Thymus (tissue), 11 donors: ENCODE measurements at regions not wholly inside any gene's neighbourhood (a gene's known extent, or its start where the extent isn't known, plus 50 kb on each side); places are given as distances from the start of the nearest gene placed in this dataset.
"Not testable (repeated sequence)": the region's sequence is repeated elsewhere in the genome, so short reads cannot be mapped to it uniquely, and the experiment has no call there.

ENCODE experiments used
- DNase-seq, 9 donors: peaks; one replicate each; pipeline ENCODE4 v3.0.0-alpha.2; 2013; ENCODE audit warnings: low spot score in 9 of 9, low read depth in 6 of 9, missing footprints in 1 of 9
- H3K27ac ChIP-seq, 2 donors: one replicate each; pipeline ENCODE4 v1.5.1; 2013; ENCODE audit warnings: control low read depth in 1 of 2, low read depth in 1 of 2, low read length in 1 of 2, mild to moderate bottlenecking in 1 of 2, moderate library complexity in 1 of 2
- H3K27me3 ChIP-seq, 2 donors: one replicate each; pipeline ENCODE4 v1.5.1; 2013; ENCODE audit warnings: low read length in 1 of 2; ENCODE audit not compliant: control insufficient read depth in 2 of 2, insufficient read depth in 1 of 2
- H3K36me3 ChIP-seq, 2 donors: one replicate each; pipeline ENCODE4 v1.5.1; 2013; ENCODE audit warnings: low read length in 1 of 2, mild to moderate bottlenecking in 1 of 2, moderate library complexity in 1 of 2; ENCODE audit not compliant: control insufficient read depth in 2 of 2, insufficient read depth in 2 of 2
- H3K4me1 ChIP-seq, 2 donors: one replicate each; pipeline ENCODE4 v1.5.1; 2013; ENCODE audit warnings: low read length in 2 of 2; ENCODE audit not compliant: control insufficient read depth in 2 of 2, insufficient read depth in 2 of 2
- H3K4me3 ChIP-seq, 2 donors: one replicate each; pipeline ENCODE4 v1.5.1; 2013; ENCODE audit warnings: low read length in 2 of 2, control low read depth in 1 of 2, mild to moderate bottlenecking in 1 of 2
- H3K9me3 ChIP-seq, 2 donors: one replicate each; pipeline ENCODE4 v1.5.1; 2013; ENCODE audit warnings: low read length in 1 of 2, mild to moderate bottlenecking in 1 of 2; ENCODE audit not compliant: control insufficient read depth in 2 of 2, insufficient read depth in 1 of 2
- WGBS: extraction: QIAGEN DNeasy Blood & Tissue Kit; methylation state at CpG from one replicate; pipeline ENCODE4 v1.1.7; 2013; 5-methylcytosine and 5-hydroxymethylcytosine counted together
- donor health status: healthy.

DNA sequence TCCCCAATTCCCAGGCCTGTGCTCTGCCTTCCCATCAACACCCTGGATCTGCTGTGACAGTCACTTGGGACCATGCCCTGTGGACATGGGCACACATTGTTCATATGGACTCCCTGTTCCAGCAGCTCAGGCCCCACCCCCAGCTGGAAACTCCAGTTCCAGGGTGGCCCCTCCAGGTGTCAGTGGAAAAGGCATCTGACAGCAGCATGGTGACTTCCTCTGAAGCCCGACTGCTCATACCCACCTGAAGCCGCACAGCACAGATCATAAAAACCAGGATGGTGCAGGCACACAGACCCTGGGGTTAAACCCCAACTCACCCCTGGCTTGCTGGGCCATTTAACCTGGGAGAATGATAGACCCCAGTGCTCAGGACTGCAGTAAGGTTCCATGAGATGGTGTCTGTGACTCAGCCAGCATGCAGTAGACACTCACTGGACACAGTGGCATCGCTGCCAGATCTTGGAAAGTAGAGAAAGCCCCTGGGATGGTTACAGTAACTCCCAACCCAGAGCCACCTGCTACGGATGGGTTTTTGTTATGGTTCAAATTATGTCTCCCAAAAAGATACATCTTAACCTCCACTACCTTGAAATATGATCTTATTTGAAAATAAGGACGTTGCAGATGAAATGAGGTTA is 72.6 kb upstream of the NANOS1 start:
- DNase-seq, result no peak
- Histone ChIP-seq H3K27ac (no peak overlapping the region), H3K4me3 (no peak overlapping the region), H3K4me1 (peaks cover 6 to 14% of the 10 kb centered on the region in 2 donors), H3K36me3 (no peaks in the 10 kb centered on the region), H3K9me3 (no peaks in the 10 kb centered on the region), H3K27me3 (peaks cover 0 to 10% of the 10 kb centered on the region in 2 donors)
- 89% methylated on average over 5 of the region's 5 CpGs for WGBS

DNA sequence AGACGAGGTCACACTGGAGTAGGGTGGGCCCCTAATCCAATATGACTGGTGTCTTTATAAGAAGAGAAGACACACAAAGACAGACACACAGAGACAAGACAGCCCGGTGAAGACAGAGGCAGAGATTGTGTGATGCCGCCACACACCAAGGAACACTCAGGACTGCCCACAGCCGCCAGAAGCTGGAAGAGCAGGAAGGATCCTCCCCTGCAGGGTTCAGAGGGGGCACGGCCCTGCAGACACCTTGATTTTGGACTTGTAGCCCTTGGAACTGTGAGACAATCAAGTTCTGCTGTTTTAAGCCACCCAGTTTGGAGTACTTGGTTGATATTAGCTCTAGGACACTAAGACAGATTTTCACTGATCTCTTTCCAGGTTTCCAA is 72.1 kb upstream of the NANOS1 start:
- no peak for DNase-seq
- Histone ChIP-seq H3K27ac (no peak overlapping the region), H3K36me3 (no peaks in the 10 kb centered on the region), H3K27me3 (peaks cover 0 to 10% of the 10 kb centered on the region in 2 donors), H3K4me1 (peaks cover 6 to 14% of the 10 kb centered on the region in 2 donors), H3K4me3 (no peak overlapping the region), H3K9me3 (no peaks in the 10 kb centered on the region)
- WGBS, result 96% methylated on average over 5 of the region's 5 CpGs

DNA sequence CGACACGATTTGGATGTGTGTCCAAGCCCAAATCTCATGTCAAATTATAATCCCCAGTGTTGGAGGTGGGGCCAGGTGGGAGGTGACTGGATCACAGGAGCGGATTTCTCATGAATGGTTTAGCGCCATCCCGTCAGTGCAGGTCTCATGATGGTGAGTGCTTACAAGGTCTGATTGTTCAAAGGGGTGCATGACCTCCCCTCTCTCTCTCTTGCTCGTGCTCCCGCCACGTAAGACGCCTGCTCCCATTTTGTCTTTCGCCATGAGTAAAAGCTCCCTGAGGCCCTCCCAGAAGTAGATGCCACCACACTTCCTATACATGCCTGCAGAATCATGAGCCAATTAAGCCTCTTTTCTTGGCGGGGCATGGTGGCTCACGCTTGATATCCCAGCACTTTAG is 71.5 kb upstream of the NANOS1 start:
- peaks cover 6 to 14% of the 10 kb centered on the region in 2 donors for H3K4me1 ChIP-seq
- no peak for DNase-seq
- H3K36me3 ChIP-seq, result no peaks in the 10 kb centered on the region
- WGBS, result 97% methylated on average over 12 of the region's 12 CpGs
- H3K27ac ChIP-seq, result no peak overlapping the region
- no peak overlapping the region for H3K4me3 ChIP-seq
- no peaks in the 10 kb centered on the region for H3K9me3 ChIP-seq
- H3K27me3 ChIP-seq, result peaks cover 0 to 6% of the 10 kb centered on the region in 2 donors

DNA sequence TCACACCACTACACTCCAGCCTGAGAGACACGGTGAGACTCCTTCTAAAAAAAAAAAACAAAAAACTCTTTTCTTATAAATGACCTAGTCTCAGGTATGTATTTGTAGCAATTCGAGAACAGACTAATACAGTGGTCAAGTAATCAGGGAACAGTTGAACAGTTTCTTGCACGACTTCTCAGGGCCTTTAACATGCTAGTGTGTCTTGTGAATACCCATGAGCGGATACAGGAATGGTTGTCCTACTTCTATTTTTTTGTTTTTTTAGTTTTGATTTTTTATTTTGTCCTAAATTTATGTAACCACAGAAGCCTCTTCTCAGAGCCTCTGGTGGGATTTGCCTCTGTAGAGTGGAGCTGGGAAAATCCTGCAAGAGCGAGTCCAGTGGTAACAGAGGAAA is 71.0 kb upstream of the NANOS1 start:
- 96% methylated on average over 5 of the region's 5 CpGs for WGBS
- no peaks in the 10 kb centered on the region for H3K9me3 ChIP-seq
- peaks cover 0 to 6% of the 10 kb centered on the region in 2 donors for H3K27me3 ChIP-seq
- no peak for DNase-seq
- no peaks in the 10 kb centered on the region for H3K36me3 ChIP-seq
- peaks cover 6 to 14% of the 10 kb centered on the region in 2 donors for H3K4me1 ChIP-seq
- no peak overlapping the region for H3K4me3 ChIP-seq
- H3K27ac ChIP-seq, result no peak overlapping the region

DNA sequence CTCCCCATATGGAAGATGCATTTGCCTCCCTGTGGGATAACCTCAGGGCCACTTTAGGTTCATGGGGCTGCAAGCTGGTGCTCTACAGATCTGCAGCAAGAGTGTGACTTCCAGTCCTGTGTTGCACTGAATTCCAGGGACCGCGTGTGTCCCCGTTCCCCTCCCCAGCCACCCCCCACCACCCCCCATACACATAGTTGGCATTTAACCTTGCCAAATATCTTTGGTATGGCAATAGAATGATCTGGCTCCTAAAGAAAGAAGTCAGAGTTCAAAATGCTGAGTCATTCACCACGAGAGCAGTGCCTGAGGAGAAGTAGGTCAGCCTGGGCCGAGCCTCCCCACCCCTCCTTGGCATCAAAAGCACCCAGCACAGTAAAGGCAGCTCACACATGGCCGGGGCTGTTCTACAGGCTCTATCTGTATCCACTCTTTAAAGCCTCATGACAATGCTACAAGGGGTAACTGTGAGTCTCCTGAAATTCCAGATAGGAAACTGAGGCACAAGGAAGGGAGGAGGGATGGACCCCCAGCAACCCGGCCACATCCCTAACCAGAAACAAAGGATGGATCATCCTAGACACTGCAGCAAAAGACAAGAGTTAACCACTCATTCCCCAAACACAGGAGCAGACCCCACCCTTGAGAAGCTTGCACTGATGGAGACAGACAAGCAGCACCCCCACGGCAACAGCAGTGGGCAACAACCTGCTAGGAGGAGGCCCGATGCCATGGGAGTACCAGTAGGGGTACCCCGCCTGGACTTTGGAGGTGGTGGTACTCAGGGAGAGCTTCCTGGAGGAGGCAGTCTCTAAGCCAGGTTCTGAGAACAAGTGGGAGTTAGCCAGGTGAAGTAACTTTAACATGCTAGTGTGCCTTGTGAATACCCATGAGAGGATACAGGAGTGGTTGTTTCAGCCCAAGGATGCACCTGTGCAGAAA is 70.3 kb upstream of the NANOS1 start:
- WGBS, result 62% methylated on average over 10 of the region's 10 CpGs
- Histone ChIP-seq H3K27ac (no peak overlapping the region), H3K27me3 (peaks cover 0 to 6% of the 10 kb centered on the region in 2 donors), H3K4me1 (peaks cover 6 to 14% of the 10 kb centered on the region in 2 donors), H3K36me3 (no peaks in the 10 kb centered on the region), H3K4me3 (no peak overlapping the region), H3K9me3 (no peaks in the 10 kb centered on the region)
- DNase-seq, result peak; percentile 43 to 86 (median 56)

DNA sequence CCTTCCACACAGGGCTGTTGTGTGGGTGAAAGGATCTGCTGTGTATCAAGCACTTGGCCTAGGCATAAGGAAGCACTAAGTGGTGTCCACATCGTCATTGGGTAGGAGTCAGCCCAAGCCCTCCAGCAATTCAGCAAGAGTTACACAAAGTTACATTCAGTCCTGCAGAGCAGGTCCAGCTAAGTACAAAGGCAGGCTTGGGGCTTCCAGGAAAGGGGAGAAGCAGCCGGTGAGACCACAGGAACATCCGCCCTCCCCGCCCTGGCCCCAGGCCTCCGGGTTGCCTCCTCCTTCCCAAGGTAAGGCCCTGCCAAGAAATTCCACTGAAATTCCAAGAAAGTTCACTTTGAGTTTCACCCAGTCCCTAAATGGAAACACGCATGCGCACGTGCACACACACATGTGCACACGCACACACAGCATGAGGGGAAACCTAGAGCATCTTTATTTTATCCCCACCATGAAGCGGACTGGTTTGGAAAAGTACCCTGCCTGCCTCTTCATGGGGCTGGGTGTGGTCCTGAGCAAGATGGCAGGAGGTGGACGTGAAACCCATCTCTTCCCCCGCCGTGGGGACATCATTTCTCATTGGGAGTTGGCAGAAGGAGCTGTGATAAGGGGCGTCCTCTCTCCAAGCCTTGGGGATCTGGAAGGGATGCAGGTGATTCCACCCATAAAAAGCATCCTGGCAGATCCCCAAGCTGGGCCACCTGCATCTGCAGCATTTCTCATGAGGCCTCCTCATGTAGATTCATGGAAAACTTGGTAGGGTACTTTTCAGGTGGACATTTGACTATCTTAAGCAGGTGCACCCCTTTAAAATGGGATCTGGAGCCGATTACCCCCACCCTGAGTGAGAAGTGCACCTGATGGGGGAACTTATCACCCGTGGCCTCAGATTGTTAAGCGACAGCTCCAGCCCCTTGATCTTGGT is 69.1 kb upstream of the NANOS1 start:
- H3K4me3 ChIP-seq, result no peak overlapping the region
- no peak for DNase-seq
- no peaks in the 10 kb centered on the region for H3K9me3 ChIP-seq
- no peaks in the 10 kb centered on the region for H3K36me3 ChIP-seq
- WGBS, result 92% methylated on average over 17 of the region's 17 CpGs
- H3K27me3 ChIP-seq, result peaks cover 0 to 6% of the 10 kb centered on the region in 2 donors
- no peak overlapping the region for H3K27ac ChIP-seq
- H3K4me1 ChIP-seq, result peaks cover 6 to 14% of the 10 kb centered on the region in 2 donors

DNA sequence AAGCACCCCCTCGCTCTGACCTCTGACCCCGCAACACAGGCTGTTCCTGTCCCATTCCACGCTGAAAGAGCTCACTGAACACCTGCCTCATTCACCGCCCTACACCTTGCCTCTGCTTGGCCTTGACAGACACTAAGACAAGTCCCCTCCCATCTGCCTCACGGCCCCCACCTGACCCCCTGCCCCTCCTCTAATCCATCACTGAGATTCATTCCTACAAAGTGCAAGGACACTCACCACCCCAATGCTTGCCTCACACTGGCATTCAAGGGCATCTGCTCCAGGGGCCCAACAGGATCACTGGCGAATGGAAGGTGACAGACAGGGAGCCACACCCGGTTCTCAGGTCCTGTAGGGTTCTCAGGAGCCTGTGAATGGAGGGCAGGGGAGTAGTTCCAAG is 68.1 kb upstream of the NANOS1 start:
- Histone ChIP-seq H3K27me3 (peaks cover 0 to 4% of the 10 kb centered on the region in 2 donors), H3K27ac (no peak overlapping the region), H3K4me1 (peaks cover 6 to 14% of the 10 kb centered on the region in 2 donors), H3K4me3 (no peak overlapping the region), H3K36me3 (no peaks in the 10 kb centered on the region), H3K9me3 (no peaks in the 10 kb centered on the region)
- DNase-seq, result no peak
- 88% methylated on average over 7 of the region's 7 CpGs for WGBS

DNA sequence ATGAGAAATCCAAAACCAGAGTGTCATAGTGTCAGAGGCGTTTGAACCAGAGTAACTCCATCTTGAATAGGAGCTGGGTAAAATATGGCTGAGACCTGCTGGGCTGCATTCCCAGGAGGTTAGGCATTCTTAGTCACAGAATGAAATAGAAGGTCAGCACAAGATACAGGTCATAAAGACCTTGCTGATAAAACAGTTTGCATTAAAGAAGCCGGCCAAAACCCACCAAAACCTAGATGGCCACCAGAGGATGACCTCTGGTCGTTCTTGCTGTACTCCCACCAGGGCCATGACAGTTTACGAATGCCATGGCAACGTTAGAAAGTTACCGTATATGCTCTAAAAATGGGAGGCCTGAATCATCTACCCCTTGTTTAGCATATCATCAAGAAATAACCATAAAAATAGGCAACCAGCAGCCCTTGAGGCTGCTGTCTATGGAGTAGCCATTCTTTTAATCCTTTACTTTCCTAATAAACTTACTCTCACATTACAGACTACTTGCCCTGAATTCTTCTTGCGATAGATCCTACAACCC is 67.1 kb upstream of the NANOS1 start:
- H3K4me3 ChIP-seq, H3K27me3 ChIP-seq, H3K27ac ChIP-seq, H3K36me3 ChIP-seq, H3K9me3 ChIP-seq, DNase-seq: not testable (repeated sequence)
- H3K4me1 ChIP-seq, result peaks cover 6 to 14% of the 10 kb centered on the region in 2 donors
- 86% methylated on average over 7 of the region's 7 CpGs for WGBS
